Endothelial cell of umbilical vein (primary cell): ENCODE measurements at regions not wholly inside any gene's neighbourhood (a gene's known extent, or its start where the extent isn't known, plus 50 kb on each side); places are given as distances from the start of the nearest gene placed in this dataset.

Source experiments
- BruUV-seq: library from RNA; stranded (reverse); fragments of 400-500 nt; replicated peaks from 2 replicates; lab custom pipeline; 2021; lab: Mats Ljungman, UMichigan
- CTCF ChIA-PET: fragments of 300-600, 350-600 bp; sonication (Branson Sonifier 250); formaldehyde crosslinking; loops from one replicate; lab custom pipeline; 2021; ENCODE audit warnings: antibody characterized with exemption, inconsistent platforms; lab: Charles Lee
- POLR2A ChIA-PET: fragments of 300-600, 350-600 bp; sonication (Branson Sonifier 250); formaldehyde crosslinking; loops from one replicate; lab custom pipeline; 2021; ENCODE audit warnings: antibody characterized with exemption, inconsistent platforms; lab: Charles Lee
- DNase-seq: peaks from one replicate; pipeline ENCODE4 v3.0.0-alpha.2; 2011; ENCODE audit warnings: low read depth, low spot score
- FAIRE-seq: peaks from 2 replicates; lab custom pipeline; 2011; peaks lifted over from hg19 to GRCh38; lab: Jason Lieb, UNC
- H2AFZ ChIP-seq: 2 replicates; pipeline ENCODE4 v1.6.0; 2012; ENCODE audit warnings: low read depth, low read length, control low read depth, inconsistent platforms
- H3K27ac ChIP-seq: 2 replicates; pipeline ENCODE4 v1.5.1; 2011; ENCODE audit warnings: low read depth, mild to moderate bottlenecking, control low read depth, low read length, moderate library complexity; ENCODE audit not compliant: insufficient read depth
- H3K27me3 ChIP-seq, 2 experiments: 2 replicates each; pipeline versions ENCODE4 v1.6.0 to v1.6.1; 2011; ENCODE audit warnings: low read length in 2 of 2, mixed read lengths in 1 of 2; ENCODE audit not compliant: control insufficient read depth in 2 of 2, insufficient read depth in 2 of 2
- H3K36me3 ChIP-seq, 2 experiments: 2 replicates in 1 of 2; 3 replicates in 1 of 2; pipeline ENCODE4 v1.5.1; 2011; ENCODE audit warnings: low read length in 2 of 2, mild to moderate bottlenecking in 1 of 2, moderate library complexity in 1 of 2; ENCODE audit not compliant: control insufficient read depth in 2 of 2, insufficient read depth in 2 of 2; ENCODE audit errors: extremely low read depth in 1 of 2
- H3K4me1 ChIP-seq: 3 replicates; pipeline ENCODE4 v1.5.1; 2011; ENCODE audit warnings: mild to moderate bottlenecking, low read length; ENCODE audit not compliant: control insufficient read depth, insufficient read depth; ENCODE audit errors: extremely low read depth
- H3K4me2 ChIP-seq: 2 replicates; pipeline ENCODE4 v1.6.1; 2011; ENCODE audit warnings: low read length, control low read depth, mixed read lengths; ENCODE audit not compliant: insufficient read depth
- H3K4me3 ChIP-seq, 3 experiments: fragments of 200-600 bp in 1 of 3; sonication (generic), shearing (Covaris generic) in 1 of 3; replicated peaks in 1 of 3; 2 replicates each; pipeline ENCODE4 v1.5.1; 2011 to 2016; ENCODE audit warnings: control low read depth in 3 of 3, low read length in 3 of 3, mild to moderate bottlenecking in 2 of 3, inconsistent platforms in 1 of 3, low read depth in 1 of 3, moderate library complexity in 1 of 3; ENCODE audit not compliant: insufficient read depth in 1 of 3
- H3K79me2 ChIP-seq: 2 replicates; pipeline ENCODE4 v1.6.0; 2012; ENCODE audit warnings: low read length, inconsistent platforms; ENCODE audit not compliant: control insufficient read depth, insufficient read depth
- H3K9ac ChIP-seq: replicated peaks from 2 replicates; pipeline ENCODE3; 2011; ENCODE audit warnings: low read length, control low read depth; ENCODE audit not compliant: insufficient read depth; ENCODE audit errors: extremely low read depth
- H3K9me1 ChIP-seq: replicated peaks from 3 replicates; pipeline ENCODE4 v1.6.0; 2011; ENCODE audit warnings: mild to moderate bottlenecking, low read length; ENCODE audit not compliant: control insufficient read depth, insufficient read depth; ENCODE audit errors: extremely low read depth
- H3K9me3 ChIP-seq: replicated peaks from 2 replicates; pipeline ENCODE4 v1.5.1; 2012; ENCODE audit warnings: low read length, inconsistent platforms; ENCODE audit not compliant: control insufficient read depth, insufficient read depth
- H4K20me1 ChIP-seq: replicated peaks from 2 replicates; pipeline ENCODE3; 2011; ENCODE audit warnings: mild to moderate bottlenecking, low read length; ENCODE audit not compliant: control insufficient read depth, insufficient read depth; ENCODE audit errors: extremely low read depth
- EZH2 ChIP-seq: IDR thresholded peaks from 2 replicates; pipeline ENCODE4 v1.6.1; 2012; ENCODE audit warnings: borderline replicate concordance, low read depth, mild to moderate bottlenecking, moderate library complexity, low read length, inconsistent platforms; ENCODE audit not compliant: severe bottlenecking
- FOS ChIP-seq: IDR thresholded peaks from 2 replicates; pipeline ENCODE4 v1.6.1; 2011; ENCODE audit warnings: mild to moderate bottlenecking, low read length, moderate library complexity, borderline replicate concordance; ENCODE audit not compliant: insufficient read depth
- GATA2 ChIP-seq: IDR thresholded peaks from 2 replicates; pipeline ENCODE4 v1.7.0; 2011; ENCODE audit warnings: low read depth, mild to moderate bottlenecking, moderate library complexity, mixed read lengths, low read length; ENCODE audit not compliant: insufficient read length, insufficient read depth
- JUN ChIP-seq: IDR thresholded peaks from 2 replicates; pipeline ENCODE4 v1.6.1; 2011; ENCODE audit warnings: borderline replicate concordance, low read depth; ENCODE audit not compliant: insufficient read length, insufficient read depth
- MYC ChIP-seq: IDR thresholded peaks from one replicate; pipeline ENCODE4 v1.6.1; 2011; ENCODE audit warnings: mild to moderate bottlenecking, low read depth, low read length
- POLR2A ChIP-seq: IDR thresholded peaks from 2 replicates; pipeline ENCODE4 v1.6.1; 2012; ENCODE audit warnings: low read depth, mild to moderate bottlenecking, control low read depth, low read length
- POLR2AphosphoS5 ChIP-seq: IDR thresholded peaks from 2 replicates; pipeline ENCODE4 v1.6.1; 2012; ENCODE audit warnings: low read depth, mild to moderate bottlenecking, control low read depth, low read length, moderate library complexity; ENCODE audit not compliant: insufficient read depth
- dilution Hi-C: fragments of 300-500 bp; cut with MboI; formaldehyde crosslinking; loops from one replicate; pipeline ENCODE4 v1.15.0; 2019; ENCODE audit warnings: low sequenced_read_pairs; ENCODE audit not compliant: extremely low pct_ligation_motif_present
- intact Hi-C: fragments of 100-400 bp; cut with micrococcal nuclease; formaldehyde crosslinking; loops from one replicate; pipeline ENCODE4 v1.10.0; 2022
- TF ChIP-seq, protein P1 (sequence below), 2 donors: IDR thresholded peaks; 1 replicate in 1 of 2; 2 replicates in 1 of 2; pipeline ENCODE4 v1.5.1; 2011; ENCODE audit warnings: low read length in 2 of 2, mild to moderate bottlenecking in 2 of 2, moderate library complexity in 2 of 2, control low read depth in 1 of 2, inconsistent platforms in 1 of 2, low read depth in 1 of 2; ENCODE audit not compliant: insufficient read depth in 1 of 2; ENCODE audit errors: extremely low read depth in 1 of 2
- TF ChIP-seq, protein P2 (sequence below): IDR thresholded peaks from 2 replicates; pipeline ENCODE4 v1.6.1; 2011; ENCODE audit not compliant: insufficient read depth, insufficient read length

DNA sequence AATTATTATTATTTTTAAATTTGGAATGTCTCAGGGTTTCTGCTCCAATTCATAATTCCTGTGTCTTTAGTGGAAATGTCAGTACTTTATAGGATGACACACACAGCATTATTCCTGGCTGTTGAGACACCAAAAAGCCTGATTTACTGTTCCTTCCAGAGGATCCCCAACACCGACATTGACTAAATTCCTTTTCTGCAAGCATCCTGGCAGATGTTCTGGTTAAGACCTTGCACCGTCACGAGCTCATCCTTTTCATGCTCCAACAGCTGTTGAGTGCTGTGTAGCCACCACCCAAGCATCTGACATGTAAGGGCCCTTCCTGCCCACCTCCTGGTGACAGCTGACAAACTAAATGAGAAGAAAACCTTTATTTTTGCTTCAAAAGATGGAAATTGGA, 284.3 kb upstream of the SULF2 start:
- Histone ChIP-seq H3K27ac (no peak overlapping the region), H3K4me3 (no peak overlapping the region), H3K79me2 (no peaks in the 10 kb centered on the region), H3K4me1 (no peaks in the 10 kb centered on the region), H3K27me3 (peaks cover 2 to 3% of the 10 kb centered on the region in 2 experiments), H3K9me1 (no peaks in the 10 kb centered on the region), H3K36me3 (no peaks in the 10 kb centered on the region), H2AFZ (no peak overlapping the region), H4K20me1 (no peaks in the 10 kb centered on the region), H3K4me2 (no peak overlapping the region), H3K9ac (no peak overlapping the region), H3K9me3 (no peaks in the 10 kb centered on the region)
- no TSS peak for BruUV-seq
- TF ChIP-seq POLR2A (no peak), POLR2AphosphoS5 (no peak), FOS (no peak), EZH2 (no peak), MYC (no peak), JUN (no peak), GATA2 (no peak)
- TF ChIP-seq, protein P1, sequence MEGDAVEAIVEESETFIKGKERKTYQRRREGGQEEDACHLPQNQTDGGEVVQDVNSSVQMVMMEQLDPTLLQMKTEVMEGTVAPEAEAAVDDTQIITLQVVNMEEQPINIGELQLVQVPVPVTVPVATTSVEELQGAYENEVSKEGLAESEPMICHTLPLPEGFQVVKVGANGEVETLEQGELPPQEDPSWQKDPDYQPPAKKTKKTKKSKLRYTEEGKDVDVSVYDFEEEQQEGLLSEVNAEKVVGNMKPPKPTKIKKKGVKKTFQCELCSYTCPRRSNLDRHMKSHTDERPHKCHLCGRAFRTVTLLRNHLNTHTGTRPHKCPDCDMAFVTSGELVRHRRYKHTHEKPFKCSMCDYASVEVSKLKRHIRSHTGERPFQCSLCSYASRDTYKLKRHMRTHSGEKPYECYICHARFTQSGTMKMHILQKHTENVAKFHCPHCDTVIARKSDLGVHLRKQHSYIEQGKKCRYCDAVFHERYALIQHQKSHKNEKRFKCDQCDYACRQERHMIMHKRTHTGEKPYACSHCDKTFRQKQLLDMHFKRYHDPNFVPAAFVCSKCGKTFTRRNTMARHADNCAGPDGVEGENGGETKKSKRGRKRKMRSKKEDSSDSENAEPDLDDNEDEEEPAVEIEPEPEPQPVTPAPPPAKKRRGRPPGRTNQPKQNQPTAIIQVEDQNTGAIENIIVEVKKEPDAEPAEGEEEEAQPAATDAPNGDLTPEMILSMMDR (IDR thresholded peaks at IDR 0.05; ENCODE audit: extremely low read depth in 1 of 2, insufficient read depth in 1 of 2, low read depth in 1 of 2, low read length in 2 of 2) = no peak
- TF ChIP-seq, protein P2, sequence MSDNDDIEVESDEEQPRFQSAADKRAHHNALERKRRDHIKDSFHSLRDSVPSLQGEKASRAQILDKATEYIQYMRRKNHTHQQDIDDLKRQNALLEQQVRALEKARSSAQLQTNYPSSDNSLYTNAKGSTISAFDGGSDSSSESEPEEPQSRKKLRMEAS = no peak
- dilution Hi-C loops = no loop called here
- ChIA-PET POLR2A (interaction anchor here (0.7 kb wide), 1 partner anchor 74 kb away, joined by 4 read pairs; no protein-coding TSS in a partner anchor), CTCF (no interaction called here)
- no peak for FAIRE-seq
- intact Hi-C loops = no loop called here
- DNase-seq = no peak
